ENCODE measurements at regions not wholly inside any gene's neighbourhood (a gene's known extent, or its start where the extent isn't known, plus 50 kb on each side); places are given as distances from the start of the nearest gene placed in this dataset.

DNA sequence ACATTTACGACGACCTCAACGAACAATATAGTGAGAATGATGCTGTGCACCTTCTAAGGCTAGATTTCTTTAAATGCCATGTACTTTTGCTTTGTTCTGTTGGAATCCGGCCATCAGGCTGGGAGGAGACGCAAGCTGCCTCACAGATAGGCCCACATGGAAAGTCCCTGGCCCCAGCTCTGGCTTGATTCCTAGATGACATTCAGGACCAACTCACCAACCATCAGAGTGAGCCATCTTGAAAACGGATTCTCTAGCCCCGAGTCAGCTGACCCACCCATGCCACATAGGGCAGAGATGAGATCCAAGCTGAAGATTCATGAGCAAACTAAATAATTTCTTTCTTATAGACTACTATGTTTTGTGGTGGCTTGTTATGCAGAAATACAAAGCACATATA, 164.4 kb downstream of the ZNF281 start:
- H3K9me3 ChIP-seq (ENCODE audit: low read length): no peaks in the 10 kb centered on the region
- H3K4me2 ChIP-seq (ENCODE audit: low read depth, low read length): no peak overlapping the region
- H3K27me3 ChIP-seq (ENCODE audit: control insufficient read depth in 1 of 2, insufficient read depth in 2 of 2, low read length in 2 of 2): peaks cover 0 to 3% of the 10 kb centered on the region in 2 experiments; a peak in 1 of 5 replicates
- no peak overlapping the region for H3K4me3 ChIP-seq (replicated peaks in 1 of 3; ENCODE audit: insufficient read depth in 1 of 3, low read depth in 2 of 3, low read length in 3 of 3)
- no peak for FAIRE-seq
- in situ Hi-C loops (cut with HindIII; ENCODE audit: extremely low pct_ligation_motif_present, low pct_unique_long_range_greater_than_20kb): no loop called here
- peaks cover 12% of the 10 kb centered on the region for H3K4me1 ChIP-seq (ENCODE audit: insufficient read depth, low read length)
- H3K27ac ChIP-seq (ENCODE audit: extremely low read length, insufficient read depth, low read length): no peak overlapping the region
- ATAC-seq: no peak
- CTCF ChIA-PET (ENCODE audit: low intra/inter-chr PET ratio, low total read pairs): no interaction called here
- DNase-seq (ENCODE audit: low spot score): no peak
- H3K79me2 ChIP-seq (ENCODE audit: insufficient read depth, low read length): no peaks in the 10 kb centered on the region
- intact Hi-C loops (cut with micrococcal nuclease; ENCODE audit: unreplicated experiment): no loop called here
- H4K20me1 ChIP-seq (ENCODE audit: insufficient read depth, low read length): no peaks in the 10 kb centered on the region
- H3K36me3 ChIP-seq (replicated peaks in 1 of 2; ENCODE audit: control insufficient read depth in 1 of 2, insufficient read depth in 2 of 2, low read length in 2 of 2): no peaks in the 10 kb centered on the region
- no peak overlapping the region for H3K9ac ChIP-seq (ENCODE audit: insufficient read depth, low read depth, low read length)
- H2AFZ ChIP-seq (ENCODE audit: low read length): no peak overlapping the region
- BruUV-seq (replicated peaks): no TSS peak
- POLR2A ChIA-PET: no interaction called here
- TF ChIP-seq SP2 (CRISPR knock-in tag; IDR thresholded peaks at IDR 0.05) (no peak), MYNN (CRISPR knock-in tag; IDR thresholded peaks at IDR 0.05; ENCODE audit: low read depth) (no peak), ZBTB46 (CRISPR knock-in tag; IDR thresholded peaks at IDR 0.05; ENCODE audit: borderline replicate concordance) (no peak), HNRNPK (IDR thresholded peaks at IDR 0.05; ENCODE audit: low read depth, low read length, poor library complexity, severe bottlenecking) (no peak), ZFP36L2 (CRISPR knock-in tag; IDR thresholded peaks at IDR 0.05) (no peak)
- TF ChIP-seq, protein P1, sequence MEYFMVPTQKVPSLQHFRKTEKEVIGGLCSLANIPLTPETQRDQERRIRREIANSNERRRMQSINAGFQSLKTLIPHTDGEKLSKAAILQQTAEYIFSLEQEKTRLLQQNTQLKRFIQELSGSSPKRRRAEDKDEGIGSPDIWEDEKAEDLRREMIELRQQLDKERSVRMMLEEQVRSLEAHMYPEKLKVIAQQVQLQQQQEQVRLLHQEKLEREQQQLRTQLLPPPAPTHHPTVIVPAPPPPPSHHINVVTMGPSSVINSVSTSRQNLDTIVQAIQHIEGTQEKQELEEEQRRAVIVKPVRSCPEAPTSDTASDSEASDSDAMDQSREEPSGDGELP (IDR thresholded peaks at IDR 0.05; ENCODE audit: borderline replicate concordance, low read depth): no peak
- WGBS (ENCODE audit: low lambda C conversion rate): 38% methylated on average over 7 of the region's 7 CpGs

DNA sequence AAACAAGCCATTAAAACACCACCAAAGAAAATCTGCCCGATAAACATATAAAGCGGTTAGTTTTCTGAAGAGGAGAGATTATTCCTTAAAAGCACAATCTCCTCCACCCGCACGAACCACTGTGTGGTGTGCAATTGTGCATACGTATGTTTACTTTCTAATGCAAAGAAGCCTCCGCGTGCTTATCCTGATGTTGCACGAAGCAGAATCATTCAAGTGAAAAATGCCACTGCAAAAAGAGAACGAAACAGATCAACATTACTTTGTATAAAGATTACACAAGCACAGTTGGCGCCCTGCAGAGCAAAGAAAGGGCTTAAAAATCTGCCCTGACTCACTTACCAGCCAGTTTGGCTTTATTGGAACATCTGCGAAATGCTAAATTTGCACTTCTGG, 166.8 kb downstream of the ZNF281 start:
- peak overlapping the region in 2 of 3 experiments; percentile 19; a peak in 1 of 6 replicates for H3K4me3 ChIP-seq (replicated peaks in 1 of 3; ENCODE audit: insufficient read depth in 1 of 3, low read depth in 2 of 3, low read length in 3 of 3)
- ChIA-PET POLR2A (no interaction called here), CTCF (ENCODE audit: low intra/inter-chr PET ratio, low total read pairs) (no interaction called here)
- DNase-seq (ENCODE audit: low spot score) (no peak), ATAC-seq (peak; percentile 47), FAIRE-seq (no peak)
- 3% methylated on average over 11 of the region's 11 CpGs for WGBS (ENCODE audit: low lambda C conversion rate)
- no peaks in the 10 kb centered on the region for H3K36me3 ChIP-seq (replicated peaks in 1 of 2; ENCODE audit: control insufficient read depth in 1 of 2, insufficient read depth in 2 of 2, low read length in 2 of 2)
- intact Hi-C loops (cut with micrococcal nuclease; ENCODE audit: unreplicated experiment) (no loop called here), in situ Hi-C loops (cut with HindIII; ENCODE audit: extremely low pct_ligation_motif_present, low pct_unique_long_range_greater_than_20kb) (no loop called here)
- no peaks in the 10 kb centered on the region for H3K79me2 ChIP-seq (ENCODE audit: insufficient read depth, low read length)
- H3K27me3 ChIP-seq (ENCODE audit: control insufficient read depth in 1 of 2, insufficient read depth in 2 of 2, low read length in 2 of 2): peaks cover 0 to 3% of the 10 kb centered on the region in 2 experiments; a peak in 1 of 5 replicates
- H4K20me1 ChIP-seq (ENCODE audit: insufficient read depth, low read length): no peaks in the 10 kb centered on the region
- H3K9me3 ChIP-seq (ENCODE audit: low read length): no peaks in the 10 kb centered on the region
- H2AFZ ChIP-seq (ENCODE audit: low read length): peak overlapping the region; percentile 70
- peaks cover 12% of the 10 kb centered on the region for H3K4me1 ChIP-seq (ENCODE audit: insufficient read depth, low read length)
- H3K27ac ChIP-seq (ENCODE audit: extremely low read length, insufficient read depth, low read length): no peak overlapping the region
- H3K9ac ChIP-seq (ENCODE audit: insufficient read depth, low read depth, low read length): no peak overlapping the region
- H3K4me2 ChIP-seq (ENCODE audit: low read depth, low read length): peak overlapping the region; percentile 41
- no TSS peak for BruUV-seq (replicated peaks)

Measured in HepG2 (cell line).